ENCODE measurements at regions not wholly inside any gene's neighbourhood (a gene's known extent, or its start where the extent isn't known, plus 50 kb on each side); places are given as distances from the start of the nearest gene placed in this dataset.

- H4K20me1 ChIP-seq (ENCODE audit: control insufficient read depth, insufficient read depth, insufficient read length) = no peaks in the 10 kb centered on the region
- no peak for DNase-seq
- H3K23me2 ChIP-seq (ENCODE audit: insufficient read length, low read depth, low read length, poor library complexity, severe bottlenecking) = no peaks in the 10 kb centered on the region
- H3K4me1 ChIP-seq (ENCODE audit: insufficient read depth, low read length) = no peaks in the 10 kb centered on the region
- no peak overlapping the region for H4K5ac ChIP-seq (ENCODE audit: insufficient read length, low read depth, low read length)
- H2AFZ ChIP-seq (ENCODE audit: low read length) = no peak overlapping the region
- no peak overlapping the region for H3K14ac ChIP-seq (ENCODE audit: insufficient read depth, low read length)
- peaks cover 57 to 59% of the 10 kb centered on the region in 2 experiments for H3K9me3 Mint-ChIP-seq
- no peaks in the 10 kb centered on the region for H3K79me1 ChIP-seq (ENCODE audit: insufficient read depth, low read depth, low read length, poor library complexity, severe bottlenecking)
- no peaks in the 10 kb centered on the region; the same call in 1 of the 2 replicates for H3K27me3 Mint-ChIP-seq (ENCODE audit: low read depth)
- no peak overlapping the region for H3K23ac ChIP-seq (ENCODE audit: insufficient read length, low read depth, low read length)
- no peak overlapping the region for H2BK20ac ChIP-seq (ENCODE audit: low read depth, low read length, poor library complexity, severe bottlenecking)
- H3K18ac ChIP-seq (ENCODE audit: insufficient read length, low read depth, low read length) = no peak overlapping the region
- H2BK120ac ChIP-seq (ENCODE audit: low read depth, low read length, poor library complexity, severe bottlenecking) = no peak overlapping the region
- H2BK15ac ChIP-seq (ENCODE audit: low read depth, low read length) = no peak overlapping the region
- no peak overlapping the region for H2BK12ac ChIP-seq (ENCODE audit: insufficient read length, low read depth, low read length)
- TF ChIP-seq CTCF (conservative IDR thresholded peaks at IDR 0.05) = no peak
- no peak overlapping the region for H3K9ac ChIP-seq (ENCODE audit: extremely low read depth, insufficient read length, low read length)
- H3K4me3 Mint-ChIP-seq = no peak overlapping the region
- H3K4me2 ChIP-seq (ENCODE audit: insufficient read depth, insufficient read length, low read length) = no peak overlapping the region
- H2AK5ac ChIP-seq (ENCODE audit: insufficient read length, low read length) = no peak overlapping the region
- no peak overlapping the region for H4K91ac ChIP-seq (ENCODE audit: insufficient read length, low read depth, low read length)
- H3K79me2 ChIP-seq (ENCODE audit: insufficient read depth, low read length) = no peaks in the 10 kb centered on the region
- peaks cover 2 to 8% (median 8%) of the 10 kb centered on the region in 3 experiments; a peak in 5 of 7 replicates for H3K36me3 Mint-ChIP-seq (ENCODE audit: insufficient read depth in 1 of 3, low read depth in 3 of 3)
- no peak overlapping the region for H2BK5ac ChIP-seq (ENCODE audit: insufficient read length, low read length)
- H4K8ac ChIP-seq (replicated peaks; ENCODE audit: insufficient read length, low read depth, low read length) = no peak overlapping the region
- H3K4me1 Mint-ChIP-seq = peaks cover 0 to 4% of the 10 kb centered on the region in 2 experiments; a peak in 1 of 4 replicates
- no peaks in the 10 kb centered on the region for H3K27me3 ChIP-seq (ENCODE audit: insufficient read depth, low read length)
- peaks cover 29% of the 10 kb centered on the region for H3K9me3 ChIP-seq (ENCODE audit: control insufficient read depth, low read depth, low read length)
- H3K27ac Mint-ChIP-seq = no peak overlapping the region
- no peak overlapping the region for H3K27ac ChIP-seq (ENCODE audit: insufficient read length, low read depth, low read length)
- no peak overlapping the region for H3K4ac ChIP-seq (ENCODE audit: low read depth, low read length)
- H3T11ph ChIP-seq (ENCODE audit: low read length) = no peak overlapping the region
- H3K56ac ChIP-seq (ENCODE audit: insufficient read length, low read depth, low read length) = no peak overlapping the region
These were observed 101.7 kb downstream of the NPAP1 start for GRCh38 chr15:24777307-24777706.

Data from H9 (cell line).